GM23338 (cell line): ENCODE measurements at regions not wholly inside any gene's neighbourhood (a gene's known extent, or its start where the extent isn't known, plus 50 kb on each side); places are given as distances from the start of the nearest gene placed in this dataset.

Source experiments
- ATAC-seq: fragments of 200-7000 bp; cut with Tn5 transposase; 3 replicates; pipeline ENCODE4 v1.9.1; 2020
- DNase-seq: peaks from one replicate; pipeline ENCODE4 v3.0.0-alpha.2; 2015; ENCODE audit warnings: low spot score
- H2AFZ ChIP-seq: fragments of 200-600 bp; sonication (generic); 2 replicates; pipeline ENCODE4 v1.8.0; 2016; ENCODE audit warnings: antibody characterized with exemption, mild to moderate bottlenecking, moderate library complexity
- H3F3A ChIP-seq: fragments of 200-600 bp; sonication (generic); replicated peaks from 2 replicates; pipeline ENCODE4 v1.8.0; 2017; ENCODE audit warnings: antibody characterized with exemption, mixed run types, low read depth
- H3K27ac ChIP-seq: fragments of 200-600 bp; sonication (generic); 2 replicates; pipeline ENCODE4 v1.6.1; 2016; ENCODE audit warnings: low read depth
- H3K27me3 ChIP-seq: fragments of 200-600 bp; sonication (generic); 2 replicates; pipeline ENCODE4 v1.8.0; 2016; ENCODE audit warnings: mild to moderate bottlenecking, mixed run types, moderate library complexity; ENCODE audit not compliant: insufficient read depth
- H3K36me3 ChIP-seq: fragments of 200-600 bp; sonication (generic); 2 replicates; pipeline ENCODE4 v1.8.0; 2016; ENCODE audit warnings: mild to moderate bottlenecking; ENCODE audit not compliant: insufficient read depth
- H3K4me1 ChIP-seq: fragments of 200-600 bp; sonication (generic); 2 replicates; pipeline ENCODE4 v1.8.0; 2016; ENCODE audit warnings: mild to moderate bottlenecking, moderate library complexity; ENCODE audit not compliant: insufficient read depth
- H3K4me2 ChIP-seq: fragments of 200-600 bp; sonication (generic); 2 replicates; pipeline ENCODE4 v1.7.1; 2017; ENCODE audit warnings: mixed run types
- H3K4me3 ChIP-seq: fragments of 200-600 bp; sonication (generic); 2 replicates; pipeline ENCODE4 v1.6.1; 2016; ENCODE audit warnings: mixed run types
- H3K79me2 ChIP-seq: fragments of 200-600 bp; sonication (generic); replicated peaks from 2 replicates; pipeline ENCODE4 v1.8.0; 2017; ENCODE audit warnings: mild to moderate bottlenecking; ENCODE audit not compliant: insufficient read depth
- H3K9me2 ChIP-seq: fragments of 200-600 bp; sonication (generic); 2 replicates; pipeline ENCODE4 v1.8.0; 2017; ENCODE audit not compliant: insufficient read depth
- H4K20me1 ChIP-seq: fragments of 200-600 bp; sonication (generic); replicated peaks from 2 replicates; pipeline ENCODE4 v1.8.0; 2017; ENCODE audit warnings: mild to moderate bottlenecking; ENCODE audit not compliant: insufficient read depth
- H3K27ac Mint-ChIP-seq: 2 replicates; pipeline ENCODE4 v1.8.0; 2020; ENCODE audit warnings: inconsistent platforms, mild to moderate bottlenecking, moderate library complexity, mixed read lengths
- H3K27me3 Mint-ChIP-seq: 3 replicates; pipeline ENCODE4 v1.8.0; 2022; ENCODE audit warnings: low read depth, mild to moderate bottlenecking, moderate library complexity, mixed read lengths, inconsistent platforms; ENCODE audit not compliant: insufficient read depth, poor library complexity
- H3K36me3 Mint-ChIP-seq: 3 replicates; pipeline ENCODE4 v1.8.0; 2021; ENCODE audit warnings: low read depth, mild to moderate bottlenecking, inconsistent platforms, moderate library complexity, mixed read lengths
- H3K4me1 Mint-ChIP-seq: 3 replicates; pipeline ENCODE4 v1.8.0; 2020; ENCODE audit warnings: mild to moderate bottlenecking, inconsistent platforms, mixed read lengths
- H3K4me3 Mint-ChIP-seq: 3 replicates; pipeline ENCODE4 v1.8.0; 2021; ENCODE audit warnings: moderate library complexity, mild to moderate bottlenecking, inconsistent platforms, mixed read lengths
- H3K9me3 Mint-ChIP-seq: 3 replicates; pipeline ENCODE4 v1.8.0; 2020; ENCODE audit warnings: moderate library complexity, mild to moderate bottlenecking, inconsistent platforms, mixed read lengths
- CREB1 ChIP-seq: fragments of 250-450 bp; sonication (Bioruptor Pico); IDR thresholded peaks from 2 replicates; pipeline ENCODE4 v1.5.0; 2020; ENCODE audit warnings: low read depth, mild to moderate bottlenecking, moderate library complexity
- CTCF ChIP-seq, 2 experiments: fragments of 200-600 bp in 1 of 2; sonication (generic) in 1 of 2; conservative IDR thresholded peaks; 2 replicates each; pipeline versions ENCODE4 v1.5.1 to v1.6.1; 2016 to 2017; ENCODE audit warnings: antibody characterized with exemption in 2 of 2, low read depth in 2 of 2, mild to moderate bottlenecking in 2 of 2, moderate library complexity in 1 of 2
- ETS1 ChIP-seq: IDR thresholded peaks from 2 replicates; pipeline ENCODE4 v1.6.1; 2016; ENCODE audit warnings: antibody characterized with exemption
- EZH2 ChIP-seq: fragments of 200-600 bp; sonication (generic); IDR thresholded peaks from one replicate; pipeline ENCODE4 v1.8.0; 2017; ENCODE audit warnings: antibody characterized with exemption, mild to moderate bottlenecking, low read depth; ENCODE audit not compliant: unreplicated experiment
- EZH2phosphoT487 ChIP-seq: fragments of 200-600 bp; sonication (generic); IDR thresholded peaks from one replicate; pipeline ENCODE4 v1.8.1; 2018; ENCODE audit warnings: antibody characterized with exemption; ENCODE audit not compliant: unreplicated experiment
- JUNB ChIP-seq: IDR thresholded peaks from one replicate; pipeline ENCODE4 v1.6.1; 2016; ENCODE audit warnings: antibody characterized with exemption; ENCODE audit not compliant: unreplicated experiment
- NANOG ChIP-seq: IDR thresholded peaks from 2 replicates; pipeline ENCODE4 v1.6.1; 2016; ENCODE audit warnings: antibody characterized with exemption, borderline replicate concordance
- POLR2AphosphoS5 ChIP-seq: IDR thresholded peaks from 2 replicates; pipeline ENCODE4 v1.6.1; 2016; ENCODE audit warnings: antibody characterized with exemption, low read depth
- REST ChIP-seq: IDR thresholded peaks from one replicate; pipeline ENCODE4 v1.6.1; 2018; ENCODE audit warnings: antibody characterized with exemption; ENCODE audit not compliant: unreplicated experiment
- STAT1 ChIP-seq: IDR thresholded peaks from one replicate; pipeline ENCODE4 v1.6.1; 2016; ENCODE audit warnings: antibody characterized with exemption; ENCODE audit not compliant: unreplicated experiment
- ZNF331 ChIP-seq: fragments of 250-450 bp; sonication (Bioruptor Pico); IDR thresholded peaks from 2 replicates; pipeline ENCODE4 v1.5.0; 2020; ENCODE audit warnings: low read depth, mild to moderate bottlenecking, moderate library complexity
- ZNF462 ChIP-seq: fragments of 250-450 bp; sonication (Bioruptor Pico); IDR thresholded peaks from 2 replicates; pipeline ENCODE4 v1.5.0; 2020; ENCODE audit warnings: mild to moderate bottlenecking, moderate library complexity

- Mint-ChIP-seq H3K27ac (no peak overlapping the region), H3K36me3 (0 out of 3 replicates have a peak, but pooled peaks cover 7% of the 10 kb centered on the region), H3K27me3 (peaks cover under 1% of the 10 kb centered on the region), H3K4me1 (no peaks in the 10 kb centered on the region; the same call in 2 of the 3 replicates), H3K4me3 (no peak overlapping the region), H3K9me3 (peaks cover 10% of the 10 kb centered on the region; the same call in 2 of the 3 replicates)
- Histone ChIP-seq H3F3A (no peaks in the 10 kb centered on the region), H4K20me1 (no peaks in the 10 kb centered on the region), H3K4me3 (no peak overlapping the region), H3K4me2 (no peak overlapping the region), H3K79me2 (no peaks in the 10 kb centered on the region), H3K9me2 (peaks cover 11% of the 10 kb centered on the region; the same call in 1 of the 2 replicates), H3K27me3 (no peaks in the 10 kb centered on the region), H3K4me1 (no peaks in the 10 kb centered on the region), H2AFZ (peak overlapping the region; percentile 56), H3K27ac (no peak overlapping the region), H3K36me3 (no peaks in the 10 kb centered on the region)
- no peak for DNase-seq
- no peak for TF ChIP-seq EZH2
- no peak for TF ChIP-seq STAT1
- TF ChIP-seq CTCF (conservative IDR thresholded peaks at IDR 0.05; ENCODE audit: low read depth in 2 of 2) = no peak
- no peak for TF ChIP-seq JUNB
- no peak for TF ChIP-seq CREB1 (CRISPR knock-in tag)
- TF ChIP-seq ZNF331 (CRISPR knock-in tag) = no peak
- TF ChIP-seq EZH2phosphoT487 = no peak
- TF ChIP-seq POLR2AphosphoS5 = no peak
- TF ChIP-seq NANOG = no peak
- TF ChIP-seq ETS1 = no peak
- no peak for TF ChIP-seq REST
- TF ChIP-seq ZNF462 = no peak
- ATAC-seq = no peak
These were observed 137.7 kb downstream of the LCA5 start for GRCh38 chr6:79399499-79399898.
